ENCODE measurements at regions not wholly inside any gene's neighbourhood (a gene's known extent, or its start where the extent isn't known, plus 50 kb on each side); places are given as distances from the start of the nearest gene placed in this dataset.

- Histone ChIP-seq H2BK5ac (ENCODE audit: insufficient read length, low read length) (no peak overlapping the region), H3K56ac (ENCODE audit: insufficient read length, low read depth, low read length) (no peak overlapping the region), H3K79me2 (ENCODE audit: insufficient read depth, low read length) (no peaks in the 10 kb centered on the region), H2BK15ac (ENCODE audit: low read depth, low read length) (no peak overlapping the region), H2BK120ac (ENCODE audit: low read depth, low read length, poor library complexity, severe bottlenecking) (no peak overlapping the region), H3K79me1 (ENCODE audit: insufficient read depth, low read depth, low read length, poor library complexity, severe bottlenecking) (no peaks in the 10 kb centered on the region), H3K4ac (ENCODE audit: low read depth, low read length) (no peak overlapping the region), H3K14ac (ENCODE audit: insufficient read depth, low read length) (no peak overlapping the region), H3K4me1 (ENCODE audit: insufficient read depth, low read length) (no peaks in the 10 kb centered on the region), H3K9me3 (ENCODE audit: control insufficient read depth, low read depth, low read length) (no peaks in the 10 kb centered on the region), H4K91ac (ENCODE audit: insufficient read length, low read depth, low read length) (no peak overlapping the region), H3K4me2 (ENCODE audit: insufficient read depth, insufficient read length, low read length) (no peak overlapping the region), H3K18ac (ENCODE audit: insufficient read length, low read depth, low read length) (no peak overlapping the region), H2BK12ac (ENCODE audit: insufficient read length, low read depth, low read length) (no peak overlapping the region), H4K8ac (replicated peaks; ENCODE audit: insufficient read length, low read depth, low read length) (no peak overlapping the region), H2AK5ac (ENCODE audit: insufficient read length, low read length) (no peak overlapping the region), H3K23ac (ENCODE audit: insufficient read length, low read depth, low read length) (no peak overlapping the region), H2BK20ac (ENCODE audit: low read depth, low read length, poor library complexity, severe bottlenecking) (no peak overlapping the region), H3K27me3 (ENCODE audit: insufficient read depth, low read length) (no peaks in the 10 kb centered on the region), H3K23me2 (ENCODE audit: insufficient read length, low read depth, low read length, poor library complexity, severe bottlenecking) (no peaks in the 10 kb centered on the region), H3K9ac (ENCODE audit: extremely low read depth, insufficient read length, low read length) (no peak overlapping the region), H3K27ac (ENCODE audit: insufficient read length, low read depth, low read length) (no peak overlapping the region), H2AFZ (ENCODE audit: low read length) (no peak overlapping the region), H4K5ac (ENCODE audit: insufficient read length, low read depth, low read length) (no peak overlapping the region), H4K20me1 (ENCODE audit: control insufficient read depth, insufficient read depth, insufficient read length) (no peaks in the 10 kb centered on the region), H3T11ph (ENCODE audit: low read length) (no peak overlapping the region)
- TF ChIP-seq CTCF (conservative IDR thresholded peaks at IDR 0.05), result no peak
- H3K4me3 Mint-ChIP-seq, result no peak overlapping the region
- peaks cover 0 to 5% of the 10 kb centered on the region in 2 experiments; a peak in 1 of 4 replicates for H3K4me1 Mint-ChIP-seq
- no peak overlapping the region for H3K27ac Mint-ChIP-seq
- peaks cover 6 to 25% (median 18%) of the 10 kb centered on the region in 3 experiments for H3K36me3 Mint-ChIP-seq (ENCODE audit: insufficient read depth in 1 of 3, low read depth in 3 of 3)
- no peaks in the 10 kb centered on the region for H3K27me3 Mint-ChIP-seq (ENCODE audit: low read depth)
- DNase-seq, result no peak
- 100% methylated on average over 1 of the region's 5 CpGs for WGBS (ENCODE audit: extremely low coverage, insufficient read length, low lambda C conversion rate)
- peaks cover 25% of the 10 kb centered on the region in 2 experiments for H3K9me3 Mint-ChIP-seq
Measured at GRCh38 chr11:79705648-79706047, 264.8 kb upstream of the TENM4 start.

Data from H9 (cell line).